Nephron progenitor cell (in vitro differentiated cells): ENCODE measurements at regions not wholly inside any gene's neighbourhood (a gene's known extent, or its start where the extent isn't known, plus 50 kb on each side); places are given as distances from the start of the nearest gene placed in this dataset.

Experiments
- DNase-seq: peaks from one replicate; pipeline ENCODE4 v3.0.0; 2021
- H3K27ac Mint-ChIP-seq: 2 replicates; pipeline ENCODE4 v1.8.0; 2021; ENCODE audit warnings: mild to moderate bottlenecking, moderate library complexity, mixed read lengths
- H3K27me3 Mint-ChIP-seq: 2 replicates; pipeline ENCODE4 v1.8.0; 2021; ENCODE audit warnings: mild to moderate bottlenecking, low read depth, mixed read lengths; ENCODE audit not compliant: poor library complexity
- H3K36me3 Mint-ChIP-seq: 2 replicates; pipeline ENCODE4 v1.8.0; 2021; ENCODE audit warnings: low read depth, mixed read lengths
- H3K4me1 Mint-ChIP-seq: 2 replicates; pipeline ENCODE4 v1.8.0; 2021; ENCODE audit warnings: mixed read lengths
- H3K4me3 Mint-ChIP-seq: 2 replicates; pipeline ENCODE4 v1.8.0; 2021; ENCODE audit warnings: mild to moderate bottlenecking, moderate library complexity, mixed read lengths
- H3K9me3 Mint-ChIP-seq: 2 replicates; pipeline ENCODE4 v1.8.0; 2021; ENCODE audit warnings: mild to moderate bottlenecking, moderate library complexity, mixed read lengths
- CTCF ChIP-seq: fragments of 200-600 bp; sonication (generic); IDR thresholded peaks from 2 replicates; pipeline ENCODE4 v1.5.0; 2021; ENCODE audit warnings: antibody characterized with exemption

- peaks cover 5% of the 10 kb centered on the region for H3K4me1 Mint-ChIP-seq
- no peak for TF ChIP-seq CTCF
- no peak for DNase-seq
- H3K9me3 Mint-ChIP-seq, result peaks cover 4% of the 10 kb centered on the region
- H3K36me3 Mint-ChIP-seq, result no peaks in the 10 kb centered on the region
- H3K27ac Mint-ChIP-seq, result no peak overlapping the region
- no peaks in the 10 kb centered on the region for H3K27me3 Mint-ChIP-seq
- no peak overlapping the region for H3K4me3 Mint-ChIP-seq
Measured at GRCh38 chr13:34681405-34681955, 260.6 kb upstream of the NBEA start.

GRCh38 chr13:34695063-34695462 is 247.0 kb upstream of the NBEA start:
- no peak overlapping the region for H3K4me3 Mint-ChIP-seq
- H3K36me3 Mint-ChIP-seq, result peaks cover 2% of the 10 kb centered on the region
- peaks cover 3% of the 10 kb centered on the region for H3K9me3 Mint-ChIP-seq
- no peak overlapping the region for H3K27ac Mint-ChIP-seq
- TF ChIP-seq CTCF, result no peak
- no peak for DNase-seq
- H3K4me1 Mint-ChIP-seq, result peaks cover 39% of the 10 kb centered on the region
- no peaks in the 10 kb centered on the region for H3K27me3 Mint-ChIP-seq

GRCh38 chr13:34696296-34696695 is 245.8 kb upstream of the NBEA start:
- H3K36me3 Mint-ChIP-seq, result no peaks in the 10 kb centered on the region
- TF ChIP-seq CTCF, result no peak
- no peak overlapping the region for H3K4me3 Mint-ChIP-seq
- peaks cover 47% of the 10 kb centered on the region for H3K4me1 Mint-ChIP-seq
- H3K27me3 Mint-ChIP-seq, result no peaks in the 10 kb centered on the region
- no peak for DNase-seq
- H3K27ac Mint-ChIP-seq, result peak overlapping the region; percentile 27
- no peaks in the 10 kb centered on the region for H3K9me3 Mint-ChIP-seq

- no peak overlapping the region for H3K27ac Mint-ChIP-seq
- H3K36me3 Mint-ChIP-seq, result no peaks in the 10 kb centered on the region
- DNase-seq, result no peak
- no peaks in the 10 kb centered on the region for H3K27me3 Mint-ChIP-seq
- peaks cover 46% of the 10 kb centered on the region for H3K4me1 Mint-ChIP-seq
- no peaks in the 10 kb centered on the region for H3K9me3 Mint-ChIP-seq
- H3K4me3 Mint-ChIP-seq, result no peak overlapping the region
- no peak for TF ChIP-seq CTCF
Measured at GRCh38 chr13:34696741-34697140, 245.3 kb upstream of the NBEA start.

- peaks cover 41% of the 10 kb centered on the region for H3K4me1 Mint-ChIP-seq
- H3K36me3 Mint-ChIP-seq, result no peaks in the 10 kb centered on the region
- TF ChIP-seq CTCF, result no peak
- H3K9me3 Mint-ChIP-seq, result no peaks in the 10 kb centered on the region
- H3K27ac Mint-ChIP-seq, result peak overlapping the region; percentile 19
- H3K27me3 Mint-ChIP-seq, result no peaks in the 10 kb centered on the region
- no peak overlapping the region for H3K4me3 Mint-ChIP-seq
- DNase-seq, result no peak
Measured at GRCh38 chr13:34698945-34699344, 243.1 kb upstream of the NBEA start.

GRCh38 chr13:34700155-34700554 is 241.9 kb upstream of the NBEA start:
- no peak for DNase-seq
- Mint-ChIP-seq H3K4me1 (peaks cover 40% of the 10 kb centered on the region), H3K4me3 (no peak overlapping the region), H3K9me3 (no peaks in the 10 kb centered on the region), H3K27ac (no peak overlapping the region), H3K27me3 (no peaks in the 10 kb centered on the region), H3K36me3 (no peaks in the 10 kb centered on the region)
- no peak for TF ChIP-seq CTCF
